ENCODE measurements at regions not wholly inside any gene's neighbourhood (a gene's known extent, or its start where the extent isn't known, plus 50 kb on each side); places are given as distances from the start of the nearest gene placed in this dataset.

DNA sequence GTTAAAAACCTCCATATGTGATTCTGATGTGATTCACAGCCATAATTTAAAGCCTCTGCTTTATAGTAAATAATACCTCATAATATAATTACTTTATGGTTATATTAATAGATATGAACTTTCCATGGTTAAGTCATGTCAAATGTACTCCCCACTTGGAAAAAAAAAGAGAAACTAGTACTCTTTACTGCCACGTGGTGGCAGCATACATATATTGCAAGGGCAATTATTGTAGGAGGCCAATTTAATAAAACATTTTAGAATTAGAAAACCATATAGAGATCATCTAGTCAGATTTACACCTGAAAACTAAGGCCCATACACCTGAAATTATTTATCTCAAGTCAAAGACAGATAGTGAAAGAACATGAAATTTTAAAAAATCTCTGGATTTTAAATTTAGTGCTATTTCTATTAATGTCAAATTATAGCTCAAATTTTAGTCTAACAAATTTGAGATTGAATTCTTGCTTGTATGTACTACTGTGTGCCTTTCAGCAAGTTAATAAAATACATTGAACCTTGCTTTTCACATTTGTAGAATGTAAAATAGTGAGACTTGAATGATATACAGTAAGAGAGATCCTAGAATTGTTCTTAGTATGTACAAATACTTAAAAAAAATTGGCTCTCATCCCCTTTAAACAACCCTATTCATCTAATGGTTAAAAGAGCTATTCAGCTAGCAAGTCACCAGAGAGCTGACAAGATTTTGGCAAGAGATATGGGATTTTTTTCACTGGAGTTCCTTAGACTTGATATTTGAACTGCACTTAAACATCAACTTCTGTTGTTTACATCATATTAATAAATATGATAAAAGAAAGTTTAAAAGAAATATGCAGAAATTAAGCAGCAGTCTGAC is 603.8 kb downstream of the TLE4 start:
- DNase-seq, result peak in 1 of 2 experiments; percentile 5

DNA sequence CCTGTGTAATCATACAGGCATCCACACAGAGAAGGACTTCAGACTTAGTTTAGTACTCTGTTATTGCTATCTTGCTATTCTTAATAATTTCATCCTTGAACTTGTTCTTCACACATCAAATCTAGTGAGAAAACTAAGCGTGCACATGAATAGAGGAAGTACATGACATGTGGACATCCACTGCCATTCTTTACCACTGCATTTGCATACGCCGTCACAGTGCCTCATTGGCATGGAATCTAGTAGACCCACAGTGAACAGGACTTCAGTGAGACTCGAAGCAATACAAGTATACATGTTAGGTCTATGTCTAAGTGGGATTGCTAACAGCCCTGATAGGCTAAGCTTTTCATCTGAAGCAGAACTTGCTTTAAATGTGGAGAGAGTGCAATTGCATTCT is 592.1 kb downstream of the TLE4 start:
- DNase-seq, result no peak

DNA sequence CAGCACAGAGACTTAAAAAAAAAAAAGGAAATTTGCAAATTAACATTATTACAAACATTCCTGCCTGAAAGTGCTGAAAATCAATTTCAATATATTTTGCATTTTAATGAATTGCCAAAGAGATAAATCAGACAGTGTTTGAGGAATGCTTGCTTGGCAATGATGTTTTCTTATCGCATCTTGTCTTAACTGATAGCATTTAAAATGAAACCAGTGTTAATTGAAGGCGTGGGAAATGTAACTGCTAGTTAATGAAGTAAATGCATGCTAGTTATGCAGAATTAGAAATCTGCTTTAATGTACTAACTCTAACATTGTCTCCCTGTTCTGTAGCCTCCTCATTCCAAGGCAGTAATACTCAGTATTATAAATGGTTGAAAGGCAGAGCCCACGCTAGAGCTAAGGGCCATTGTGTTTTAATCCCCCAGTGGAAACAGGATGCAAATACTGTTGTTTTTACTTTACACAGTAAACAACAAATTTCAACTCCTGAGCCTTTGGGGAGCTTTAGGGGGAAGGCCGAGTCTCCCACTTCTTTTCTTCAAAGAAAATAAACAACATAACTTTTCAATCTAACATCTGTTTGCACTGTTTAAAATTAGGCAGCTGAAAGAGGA is 586.9 kb downstream of the TLE4 start:
- DNase-seq, result no peak

DNA sequence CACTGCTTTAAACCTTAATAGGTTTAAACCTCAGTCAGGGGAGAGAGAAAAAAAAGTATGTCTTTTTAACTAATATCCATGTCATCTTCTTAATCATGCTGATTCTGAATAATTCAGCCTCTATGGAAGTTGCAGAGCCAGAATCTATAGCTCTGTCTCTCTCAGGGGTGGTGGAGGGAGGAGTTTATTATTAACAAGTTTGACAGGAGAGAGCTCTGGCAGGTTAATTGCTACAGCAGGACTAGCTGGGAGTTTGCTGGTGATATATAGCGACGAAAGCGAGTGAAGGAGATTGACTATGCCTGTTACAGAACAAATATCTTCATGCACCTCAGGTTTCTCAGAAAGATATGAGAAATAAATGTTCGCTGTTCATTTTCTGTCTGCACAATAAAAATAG is 586.4 kb downstream of the TLE4 start:
- no peak for DNase-seq

DNA sequence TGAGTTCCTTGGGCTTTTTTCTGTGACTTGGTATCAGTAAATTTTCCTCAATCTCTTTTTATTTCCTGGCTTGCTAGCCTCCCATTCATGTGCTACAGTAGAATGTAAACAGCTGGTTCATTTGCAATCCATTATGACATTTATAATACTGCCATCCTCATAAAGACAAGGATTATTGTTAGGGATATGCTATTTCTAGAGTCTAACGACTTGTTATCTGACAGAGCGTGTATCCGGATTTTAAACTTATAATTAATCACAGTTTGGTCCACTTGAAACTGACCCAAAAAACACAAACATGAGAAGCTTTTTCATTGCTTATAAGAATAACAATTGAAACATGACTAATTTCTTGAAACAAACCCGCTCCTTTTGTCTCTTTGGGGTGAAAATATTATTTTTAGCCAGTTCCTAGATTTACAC is 585.8 kb downstream of the TLE4 start:
- no peak for DNase-seq

DNA sequence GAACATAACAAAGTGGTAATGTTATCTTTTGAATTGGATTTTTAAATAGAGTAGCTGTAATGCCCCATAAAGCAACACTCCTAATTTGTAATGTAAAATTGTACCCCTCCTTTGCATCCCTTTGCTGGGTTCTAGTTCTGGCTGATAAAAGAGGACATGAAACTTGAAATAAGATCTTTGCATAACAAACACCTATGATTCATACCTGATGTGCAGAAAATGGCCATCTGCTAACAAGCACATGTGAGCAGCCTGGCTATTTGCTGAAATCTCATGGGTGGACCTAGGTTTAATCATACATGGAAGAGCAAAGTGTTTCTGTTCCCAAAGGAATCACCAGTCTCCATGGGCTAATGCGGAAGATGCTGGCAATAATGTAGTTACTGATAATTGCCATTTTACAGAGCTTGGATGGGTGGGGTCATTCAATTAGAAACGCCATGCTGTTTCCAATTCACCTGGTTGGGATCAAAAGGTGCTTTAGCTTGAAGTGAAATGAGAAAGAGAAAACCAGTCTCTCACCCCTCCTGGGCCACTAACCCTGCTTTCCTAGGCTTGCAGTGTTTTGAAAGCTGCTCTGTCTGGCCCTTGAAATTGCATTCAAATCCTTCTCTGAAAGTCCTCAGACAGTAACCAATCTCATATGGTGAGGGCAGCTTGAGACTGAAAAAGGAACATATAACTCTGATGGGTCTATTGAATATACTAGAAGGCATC is 585.1 kb downstream of the TLE4 start:
- DNase-seq, result no peak

DNA sequence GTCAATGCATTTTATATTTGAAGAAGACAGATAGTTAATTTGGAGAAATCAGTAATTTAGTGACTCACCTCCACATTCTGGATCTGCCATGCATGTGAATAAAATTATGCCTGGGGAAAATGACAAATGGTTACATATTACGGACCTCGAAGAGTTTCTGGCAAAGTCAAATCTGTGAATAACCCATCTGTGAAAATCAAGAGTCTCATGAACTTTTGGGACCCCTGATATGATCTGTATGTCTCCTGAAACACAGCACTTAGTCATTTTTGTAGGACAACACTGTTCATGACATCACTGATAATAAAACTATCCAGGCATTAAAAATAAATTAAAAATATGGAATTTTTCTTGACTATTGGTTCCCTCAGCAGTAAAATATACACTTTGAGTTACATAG is 584.5 kb downstream of the TLE4 start:
- no peak for DNase-seq

DNA sequence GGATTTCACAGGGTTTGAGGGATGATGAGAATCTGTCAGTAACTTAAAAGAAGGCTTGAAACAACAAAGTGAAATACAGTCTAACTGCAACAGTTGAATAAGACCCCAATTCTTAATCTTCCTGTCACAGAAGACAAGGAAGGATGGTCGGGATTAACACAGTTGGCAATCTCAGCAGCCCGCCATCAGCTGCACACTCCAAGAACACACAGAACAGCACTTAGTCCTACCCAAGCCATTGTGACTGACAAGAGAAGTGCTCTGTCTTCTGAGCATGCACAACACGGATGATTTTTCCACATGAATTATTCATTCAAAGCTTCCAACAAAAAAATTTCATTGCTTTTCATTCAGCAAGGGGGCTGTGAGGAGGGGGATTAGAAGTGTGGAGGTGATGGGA is 576.1 kb downstream of the TLE4 start:
- no peak for DNase-seq

DNA sequence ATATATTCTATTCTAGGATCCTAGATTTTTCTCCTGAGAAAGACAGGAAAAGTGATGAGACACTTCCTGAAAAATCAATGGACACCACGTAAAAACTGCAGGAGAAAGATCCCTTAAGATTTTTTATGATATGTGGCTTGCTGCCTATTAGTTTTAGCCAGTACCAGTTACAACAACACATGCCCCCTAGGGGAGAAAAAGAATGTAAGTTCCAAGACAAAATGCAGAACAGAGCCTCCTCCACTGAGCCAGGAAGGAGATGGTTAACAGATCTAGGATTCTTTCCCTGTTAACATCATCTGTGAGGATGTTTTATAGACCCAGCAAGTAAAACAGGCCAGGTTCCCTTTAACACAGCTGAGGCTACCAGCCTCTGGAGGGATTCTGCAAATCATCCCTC is 574.7 kb downstream of the TLE4 start:
- no peak for DNase-seq

DNA sequence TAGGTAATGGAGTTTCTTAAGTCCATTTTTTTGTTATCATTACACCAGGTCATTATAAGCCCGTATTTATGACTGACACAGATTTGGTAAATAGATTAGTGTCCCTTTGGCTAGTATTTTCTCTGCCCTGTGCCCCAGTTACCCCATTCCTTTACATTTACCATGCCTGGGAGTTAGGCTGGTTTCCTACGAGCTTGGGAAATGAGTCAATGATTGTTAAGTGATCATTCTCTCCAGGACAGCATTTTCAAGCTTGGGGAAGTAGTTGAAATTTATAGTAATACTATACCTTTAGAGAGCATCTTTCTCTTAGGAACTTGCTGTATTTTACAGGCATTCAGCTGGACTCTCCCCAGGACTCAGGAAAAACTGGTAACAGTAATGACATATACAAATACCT is 573.1 kb downstream of the TLE4 start:
- DNase-seq, result no peak

DNA sequence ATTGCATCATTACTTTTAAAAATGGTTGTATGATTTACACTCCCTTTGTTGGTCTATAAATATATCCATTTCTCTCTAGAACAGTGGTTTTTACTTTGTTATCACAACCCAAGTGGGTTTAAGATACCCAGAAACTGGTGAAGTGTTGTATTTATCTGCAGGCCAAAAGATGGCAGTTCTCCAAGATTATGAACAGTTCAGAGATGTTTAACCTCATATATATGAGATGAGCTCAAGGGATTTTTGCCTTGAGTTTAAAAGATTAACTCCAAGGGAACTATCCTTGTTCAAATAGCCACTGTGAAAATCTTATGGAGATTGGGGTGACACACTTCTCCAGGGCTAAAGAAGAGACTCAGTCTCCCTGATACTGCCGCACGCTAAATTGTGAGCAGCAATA is 572.6 kb downstream of the TLE4 start:
- no peak for DNase-seq

DNA sequence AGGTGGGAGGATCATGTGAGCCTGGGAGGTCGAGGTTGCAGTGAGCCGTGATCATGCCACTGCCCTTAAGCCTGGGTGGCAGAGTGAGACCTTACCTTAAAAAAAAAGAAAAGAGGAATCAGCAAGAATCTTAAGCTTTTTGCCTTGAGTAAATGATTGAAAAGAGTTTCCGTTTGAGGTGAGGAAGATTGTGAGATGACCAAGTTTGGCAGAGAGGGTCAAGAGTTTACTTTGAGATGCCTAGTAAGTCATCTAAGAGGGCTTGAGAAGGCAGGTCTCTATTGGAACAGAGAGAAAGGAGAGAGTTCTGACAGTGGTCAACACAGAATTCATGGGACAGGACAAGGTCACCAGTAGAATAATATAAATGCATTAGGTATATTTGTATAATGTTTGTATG is 572.1 kb downstream of the TLE4 start:
- DNase-seq, result no peak

DNA sequence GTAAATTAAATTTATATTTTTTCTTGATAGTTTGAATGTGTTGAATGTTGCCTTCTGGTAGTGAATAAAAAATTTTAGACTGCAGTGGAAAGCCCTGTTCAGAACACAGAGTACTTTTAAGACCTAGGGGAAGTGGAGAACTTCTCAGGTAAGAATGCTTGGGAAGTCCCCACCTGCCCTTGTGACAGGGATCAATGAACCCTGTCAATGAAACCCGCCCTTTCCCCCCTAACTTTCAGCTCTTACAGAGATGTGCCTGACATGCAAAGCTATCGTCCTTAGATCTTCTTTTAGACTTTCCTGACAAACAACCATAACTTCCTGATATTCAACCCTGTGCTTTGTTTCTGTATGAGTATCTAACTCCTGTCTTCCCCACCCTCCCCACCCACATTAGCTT is 562.7 kb downstream of the TLE4 start:
- no peak for DNase-seq

DNA sequence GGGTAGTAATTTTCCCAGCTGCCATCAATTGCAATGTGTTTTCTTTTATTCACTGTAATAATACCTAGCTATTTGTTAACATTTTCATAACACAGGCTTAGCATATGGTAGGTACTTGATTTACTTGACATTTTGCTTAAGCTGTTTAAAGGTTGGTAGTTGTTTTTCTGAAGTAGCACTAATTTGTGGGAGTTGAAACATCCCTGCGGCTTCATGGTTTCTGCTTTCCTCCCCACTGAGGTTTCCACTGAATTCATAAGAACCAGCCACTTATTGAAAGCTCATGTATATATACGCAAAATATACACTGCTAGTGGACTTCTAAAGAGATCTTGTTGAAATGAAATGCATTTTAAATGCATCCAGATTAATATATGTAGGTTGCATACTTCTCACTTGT is 559.9 kb downstream of the TLE4 start:
- DNase-seq, result no peak

DNA sequence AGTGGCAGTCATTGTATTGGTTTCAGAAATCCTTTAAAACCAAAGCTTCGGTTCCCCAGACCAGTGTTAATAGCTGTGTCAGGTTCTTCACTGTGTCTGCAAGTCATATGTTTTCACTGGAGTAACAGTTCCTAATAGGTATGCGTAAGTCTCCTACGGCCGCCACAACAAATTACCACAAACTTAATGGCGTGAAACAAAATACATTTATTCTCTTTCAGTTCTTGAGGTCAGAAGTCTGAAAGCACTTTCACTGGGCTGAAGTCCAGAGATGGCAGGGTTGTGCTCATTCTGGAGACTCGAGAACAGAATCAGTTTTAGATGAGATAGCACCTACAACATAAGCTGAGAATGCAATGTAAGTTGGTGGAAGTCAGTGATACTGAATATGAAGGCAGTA is 556.2 kb downstream of the TLE4 start:
- no peak for DNase-seq

DNA sequence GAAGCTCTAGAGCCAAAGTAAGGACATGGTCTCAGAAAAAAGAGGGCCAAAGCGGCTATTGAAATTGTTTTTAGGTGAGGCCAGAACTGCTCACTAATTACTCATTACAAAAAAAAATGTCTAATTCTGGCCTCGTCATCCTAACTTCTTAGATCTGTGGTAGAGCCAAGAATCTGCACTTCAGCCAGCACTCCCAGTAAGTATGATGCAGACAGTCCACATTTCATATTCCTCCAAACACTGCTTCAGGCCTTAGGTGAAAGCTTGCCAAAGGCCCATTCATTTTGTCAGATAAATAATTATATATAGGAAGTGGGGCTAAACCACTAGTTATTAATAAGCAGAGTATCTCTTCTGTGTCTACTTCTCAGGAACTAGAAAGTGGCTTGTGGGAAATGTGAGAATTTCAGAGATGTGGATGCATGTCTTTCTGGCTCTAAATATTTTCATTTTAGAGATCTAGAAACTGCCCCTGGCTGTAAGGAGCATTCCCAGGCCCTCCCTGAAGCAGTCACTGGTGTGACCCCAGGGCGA is 554.0 kb downstream of the TLE4 start:
- DNase-seq, result no peak

DNA sequence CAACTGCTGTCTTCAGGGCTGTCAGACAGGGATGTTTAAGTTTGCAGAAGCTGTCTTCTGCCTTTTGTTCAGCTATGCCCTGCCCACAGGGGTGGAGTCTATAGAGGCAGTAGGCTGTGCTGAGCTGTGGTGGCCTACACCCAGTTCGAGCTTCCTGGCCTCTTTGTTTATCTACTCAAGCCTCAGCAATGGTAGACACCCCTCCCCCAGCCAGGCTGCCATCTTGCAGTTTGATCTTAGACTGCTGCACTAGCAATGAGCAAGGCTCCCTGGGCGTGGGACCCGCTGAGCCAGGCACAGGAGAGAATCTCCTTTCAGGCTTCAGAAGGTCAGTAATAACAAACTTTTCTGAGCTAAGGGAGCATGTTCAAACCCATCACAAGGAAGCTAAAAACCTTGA is 545.3 kb downstream of the TLE4 start:
- DNase-seq, result no peak

DNA sequence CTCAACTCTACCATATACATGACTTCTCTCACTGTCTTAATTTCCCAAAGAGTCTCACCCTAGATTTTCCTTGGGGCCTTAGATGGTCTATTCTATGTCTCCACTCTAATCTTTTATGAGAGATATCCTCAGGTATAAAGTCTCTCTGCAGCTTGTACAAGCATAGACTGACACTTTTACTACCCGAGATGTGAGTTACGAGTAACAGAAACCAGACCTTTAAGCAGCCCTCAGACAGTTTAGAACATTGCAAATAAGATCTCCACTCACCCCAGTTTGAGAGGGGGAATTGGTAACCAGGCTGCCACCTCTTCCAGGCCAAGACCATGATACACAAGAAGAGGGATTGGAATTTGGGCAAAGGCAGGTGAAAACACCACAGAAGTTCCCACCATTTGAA is 542.5 kb downstream of the TLE4 start:
- no peak for DNase-seq

DNA sequence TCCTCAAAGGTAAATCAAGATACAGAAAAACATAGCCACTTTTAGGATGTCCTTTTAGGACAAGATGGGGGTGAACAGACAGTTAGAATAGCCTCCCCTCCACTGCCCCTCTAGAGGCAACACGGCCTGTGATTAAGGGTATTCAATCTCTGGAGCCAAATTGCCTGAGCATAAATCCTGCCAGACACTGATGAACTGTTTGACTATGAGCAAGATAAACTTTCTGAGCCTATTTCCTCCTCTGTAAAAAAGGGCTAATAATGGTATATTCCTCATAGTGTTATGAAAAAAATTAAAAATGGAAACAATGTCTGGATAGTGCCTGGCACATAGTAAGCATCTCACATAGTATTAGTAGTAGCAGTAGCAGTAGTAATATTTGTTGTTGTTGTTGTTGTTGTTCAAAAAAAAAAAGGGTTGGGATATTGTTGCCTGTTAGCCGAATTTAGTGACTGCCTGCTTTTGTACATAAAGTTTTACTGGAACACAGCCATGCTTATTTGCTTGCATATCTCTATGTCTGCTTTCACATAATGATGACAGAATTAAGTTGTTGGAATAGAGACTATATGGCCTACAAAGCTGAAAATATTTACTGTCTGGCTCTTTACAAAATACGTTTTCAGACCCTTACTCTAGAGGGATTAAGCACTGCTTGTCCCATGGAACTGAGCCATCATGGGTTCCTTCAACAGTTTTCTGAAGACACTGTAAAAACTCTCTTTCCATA is 536.3 kb downstream of the TLE4 start:
- DNase-seq, result no peak

DNA sequence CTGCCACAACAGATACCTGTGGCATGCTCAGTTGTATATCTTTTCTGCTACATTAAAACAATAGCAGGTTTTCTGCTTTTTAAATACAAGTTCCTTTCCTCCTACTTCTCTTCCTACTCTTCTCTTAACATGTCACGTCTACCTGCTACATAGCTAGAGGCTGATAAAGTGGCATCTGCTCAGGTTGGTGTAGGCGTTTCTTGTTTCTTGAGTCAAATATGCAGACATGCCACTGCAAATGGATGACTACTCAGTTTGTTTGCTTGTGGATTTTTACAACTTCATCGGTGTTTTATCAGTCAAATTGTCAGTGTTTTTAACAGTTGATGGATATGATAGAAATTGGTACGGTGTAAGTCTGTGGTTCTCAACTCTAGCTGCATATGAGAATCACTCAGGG is 525.7 kb downstream of the TLE4 start:
- no peak for DNase-seq

DNA sequence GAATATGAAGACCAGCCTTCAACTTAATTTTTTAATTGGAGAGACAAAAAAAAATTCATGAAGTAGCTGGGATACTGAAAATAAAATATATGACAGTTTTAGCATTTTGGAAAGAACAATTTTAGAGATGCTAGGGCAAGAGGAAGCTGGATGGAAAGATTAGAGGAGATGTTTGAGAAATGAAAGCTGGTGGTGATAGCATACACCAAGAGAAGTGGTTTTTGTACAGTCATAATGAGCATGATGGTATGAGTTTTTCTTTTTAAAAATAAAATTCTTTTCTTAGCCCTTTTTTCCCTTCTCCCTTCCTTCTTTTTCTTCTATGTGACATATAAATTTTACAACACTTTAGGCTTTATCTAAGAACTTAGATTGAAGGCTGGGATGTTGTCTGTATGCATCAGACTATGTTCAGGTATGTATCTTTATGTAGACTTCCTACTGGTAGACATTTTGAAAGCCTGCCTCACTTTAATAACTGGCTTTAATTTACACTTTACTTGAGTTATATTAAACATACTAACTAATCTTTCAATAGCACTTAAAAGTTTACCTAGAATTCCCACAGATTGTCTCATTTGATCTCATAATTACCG is 522.5 kb downstream of the TLE4 start:
- no peak for DNase-seq

DNA sequence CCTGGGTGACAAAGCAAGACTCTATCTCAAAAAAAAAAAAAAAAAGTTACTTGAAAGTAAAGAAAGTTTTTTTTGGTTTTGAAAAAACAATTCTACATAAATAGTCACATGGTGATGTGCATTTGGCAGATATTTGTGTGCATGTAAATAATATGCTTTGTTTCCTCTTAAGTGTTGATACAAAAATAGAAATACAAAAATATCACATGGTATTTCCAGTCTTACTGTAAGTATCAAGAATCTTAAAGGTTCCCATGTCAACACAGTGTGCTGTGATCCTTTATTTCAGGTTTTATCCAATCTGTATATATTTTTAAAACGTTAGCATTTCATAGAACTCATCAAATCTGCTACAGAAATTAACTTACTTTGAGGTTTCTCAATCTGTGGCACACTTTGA is 521.9 kb downstream of the TLE4 start:
- DNase-seq, result no peak

DNA sequence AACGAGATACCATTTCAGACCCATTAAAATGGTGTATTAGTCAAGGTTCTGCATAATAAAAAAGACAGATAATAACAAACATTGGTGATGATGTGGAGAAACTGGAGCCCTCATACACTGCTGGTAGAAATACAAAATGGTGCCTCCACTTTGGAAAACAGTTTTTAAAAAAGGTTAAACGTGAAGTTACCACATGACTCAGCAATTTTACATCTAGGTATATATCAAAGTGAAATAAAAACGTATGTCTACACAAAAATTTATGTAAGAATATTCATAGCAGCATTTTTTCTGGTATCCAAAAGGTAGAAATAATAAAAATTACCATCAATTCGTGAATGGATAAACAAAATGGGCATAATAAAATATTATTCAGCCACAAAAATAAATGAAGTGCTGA is 519.8 kb downstream of the TLE4 start:
- no peak for DNase-seq
